GM12872 (cell line): ENCODE measurements at regions not wholly inside any gene's neighbourhood (a gene's known extent, or its start where the extent isn't known, plus 50 kb on each side); places are given as distances from the start of the nearest gene placed in this dataset.

Experiments
- TF ChIP-seq, protein P1 (sequence below): IDR thresholded peaks from 3 replicates; pipeline ENCODE4 v1.5.1; 2011; ENCODE audit warnings: low read depth, mild to moderate bottlenecking, low read length, moderate library complexity; ENCODE audit not compliant: insufficient read depth

DNA sequence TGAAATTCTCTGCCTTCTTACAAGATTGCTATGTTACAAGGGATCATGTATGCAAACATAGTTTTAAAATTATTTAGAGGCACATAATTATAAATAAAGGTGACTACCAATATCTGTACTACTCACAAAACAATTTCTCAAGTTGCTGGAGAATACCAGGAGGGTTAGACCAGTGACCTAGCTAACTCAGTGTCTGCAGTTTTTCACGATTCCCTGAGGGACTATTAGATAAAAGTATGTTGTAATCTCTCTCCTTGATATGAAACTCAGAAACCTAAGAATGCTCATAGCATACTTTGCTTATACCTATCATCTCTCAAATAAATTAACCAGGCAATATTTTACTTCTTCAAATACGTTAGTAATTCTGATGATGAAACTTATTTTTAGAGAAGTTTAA lies 534.0 kb upstream of the ANKRD30A start:
- TF ChIP-seq, protein P1, sequence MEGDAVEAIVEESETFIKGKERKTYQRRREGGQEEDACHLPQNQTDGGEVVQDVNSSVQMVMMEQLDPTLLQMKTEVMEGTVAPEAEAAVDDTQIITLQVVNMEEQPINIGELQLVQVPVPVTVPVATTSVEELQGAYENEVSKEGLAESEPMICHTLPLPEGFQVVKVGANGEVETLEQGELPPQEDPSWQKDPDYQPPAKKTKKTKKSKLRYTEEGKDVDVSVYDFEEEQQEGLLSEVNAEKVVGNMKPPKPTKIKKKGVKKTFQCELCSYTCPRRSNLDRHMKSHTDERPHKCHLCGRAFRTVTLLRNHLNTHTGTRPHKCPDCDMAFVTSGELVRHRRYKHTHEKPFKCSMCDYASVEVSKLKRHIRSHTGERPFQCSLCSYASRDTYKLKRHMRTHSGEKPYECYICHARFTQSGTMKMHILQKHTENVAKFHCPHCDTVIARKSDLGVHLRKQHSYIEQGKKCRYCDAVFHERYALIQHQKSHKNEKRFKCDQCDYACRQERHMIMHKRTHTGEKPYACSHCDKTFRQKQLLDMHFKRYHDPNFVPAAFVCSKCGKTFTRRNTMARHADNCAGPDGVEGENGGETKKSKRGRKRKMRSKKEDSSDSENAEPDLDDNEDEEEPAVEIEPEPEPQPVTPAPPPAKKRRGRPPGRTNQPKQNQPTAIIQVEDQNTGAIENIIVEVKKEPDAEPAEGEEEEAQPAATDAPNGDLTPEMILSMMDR = no peak

DNA sequence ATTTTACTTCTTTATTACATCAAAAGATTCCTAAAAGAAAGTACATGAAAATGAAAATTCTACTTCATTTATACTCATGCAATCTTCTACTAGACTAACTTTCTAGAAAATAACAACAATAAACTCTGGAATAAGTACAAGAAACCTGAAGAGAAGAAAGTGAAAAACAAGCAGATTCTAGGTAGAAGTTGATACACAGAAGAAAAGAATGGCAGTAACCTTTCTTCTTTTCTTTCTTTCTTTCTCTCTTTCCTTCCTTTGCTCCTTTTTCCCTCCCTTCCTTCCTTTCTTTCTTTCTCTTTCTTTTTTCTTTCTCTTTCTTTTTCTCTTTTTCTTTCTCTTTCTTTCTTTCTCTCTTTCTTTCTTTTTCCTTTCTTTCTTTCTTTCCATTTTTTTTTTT lies 541.7 kb upstream of the ANKRD30A start:
- TF ChIP-seq, protein P1 = no peak

DNA sequence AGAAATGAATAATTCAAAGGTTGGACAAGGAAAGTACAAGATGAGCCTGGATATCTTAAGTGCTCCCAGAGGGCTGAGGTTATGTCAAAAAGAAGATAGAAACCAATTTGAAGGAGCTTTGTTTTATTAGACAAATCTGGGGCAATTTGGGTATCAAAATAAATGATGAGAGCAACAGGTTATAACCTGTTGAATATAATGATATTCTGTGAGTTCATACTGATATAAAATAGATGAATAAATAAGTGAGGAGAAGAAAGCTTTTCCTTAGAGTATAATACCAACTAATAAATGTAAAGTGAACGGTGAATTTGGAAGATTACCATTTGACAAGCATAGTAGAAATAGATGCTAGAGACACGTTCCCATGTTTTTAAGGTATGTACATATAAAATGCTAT lies 544.2 kb upstream of the ANKRD30A start:
- TF ChIP-seq, protein P1 = no peak

DNA sequence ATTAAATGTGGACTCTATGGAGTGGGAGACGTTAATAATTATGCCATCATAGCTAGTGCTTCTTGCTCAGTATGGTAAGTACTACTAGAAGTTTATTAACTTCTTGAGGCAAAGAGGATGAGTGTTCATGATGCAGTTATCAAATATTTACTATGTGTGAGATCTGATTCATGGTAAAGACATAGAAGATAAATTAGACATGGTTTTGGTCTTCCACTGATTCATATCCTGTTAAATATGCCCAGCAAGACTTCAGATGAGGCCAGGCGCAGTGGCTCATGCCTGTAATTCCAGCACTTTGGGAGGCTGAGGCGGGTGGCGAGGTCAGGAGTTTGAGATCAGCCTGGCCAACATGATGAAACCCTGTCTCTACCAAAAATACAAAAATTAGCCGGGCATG lies 547.1 kb upstream of the ANKRD30A start:
- TF ChIP-seq, protein P1 = no peak

DNA sequence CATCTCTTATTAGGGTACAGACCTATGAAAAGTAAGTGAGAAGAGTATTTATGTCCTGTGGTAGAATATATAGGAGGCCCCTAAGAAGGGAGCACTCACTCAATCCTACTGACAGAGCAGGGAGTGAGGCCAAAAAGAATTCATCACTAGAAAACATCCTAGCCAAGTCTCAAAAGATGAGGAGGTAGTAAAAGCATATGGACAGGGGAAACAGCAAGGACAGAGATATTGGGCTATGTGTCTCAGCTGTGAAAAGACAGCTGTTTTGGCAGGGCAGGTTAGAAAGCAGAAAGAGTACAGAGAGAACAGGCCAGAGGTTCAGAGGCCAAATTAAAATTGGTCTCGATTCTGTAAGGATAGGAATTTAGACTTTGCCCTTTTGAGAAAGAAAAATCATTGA lies 548.3 kb upstream of the ANKRD30A start:
- TF ChIP-seq, protein P1 = no peak

DNA sequence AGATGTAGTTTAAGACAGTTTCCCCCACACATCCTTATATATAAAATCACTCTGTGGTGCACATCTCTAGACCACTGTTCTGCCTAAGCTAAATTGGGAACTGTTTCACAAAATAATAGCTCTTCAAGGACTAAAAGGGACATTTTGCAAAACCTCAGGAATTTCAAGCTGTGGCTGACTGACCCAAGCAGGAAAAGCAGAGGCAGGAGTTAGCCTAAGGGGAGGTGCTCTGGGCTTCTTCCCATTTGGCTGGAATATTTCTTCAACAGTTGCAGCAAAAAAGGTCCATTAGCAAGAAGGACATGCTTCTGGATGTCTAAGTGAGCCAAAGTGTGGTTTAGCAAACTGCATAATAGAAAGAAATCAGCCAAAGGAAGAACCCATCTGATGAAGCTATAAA lies 551.2 kb upstream of the ANKRD30A start:
- TF ChIP-seq, protein P1 = no peak

DNA sequence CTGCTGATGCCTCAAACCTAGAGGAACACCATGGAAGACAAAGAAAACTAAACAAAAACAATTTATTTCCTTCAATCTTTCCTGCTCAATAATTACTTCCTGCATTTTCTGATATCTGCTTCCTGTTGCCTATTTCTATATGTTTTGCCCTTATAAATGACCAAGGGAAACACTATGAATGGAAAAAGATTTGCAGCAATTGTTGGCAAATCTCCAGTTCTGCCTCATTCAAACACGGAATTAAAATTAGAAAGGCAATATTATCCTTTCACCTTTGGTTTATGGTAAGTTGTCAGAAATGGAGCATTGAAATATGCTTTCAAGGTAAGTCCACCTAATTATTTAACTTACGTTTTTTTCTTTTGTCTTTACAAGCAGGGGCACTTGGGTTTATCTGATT lies 552.2 kb upstream of the ANKRD30A start:
- TF ChIP-seq, protein P1 = no peak

DNA sequence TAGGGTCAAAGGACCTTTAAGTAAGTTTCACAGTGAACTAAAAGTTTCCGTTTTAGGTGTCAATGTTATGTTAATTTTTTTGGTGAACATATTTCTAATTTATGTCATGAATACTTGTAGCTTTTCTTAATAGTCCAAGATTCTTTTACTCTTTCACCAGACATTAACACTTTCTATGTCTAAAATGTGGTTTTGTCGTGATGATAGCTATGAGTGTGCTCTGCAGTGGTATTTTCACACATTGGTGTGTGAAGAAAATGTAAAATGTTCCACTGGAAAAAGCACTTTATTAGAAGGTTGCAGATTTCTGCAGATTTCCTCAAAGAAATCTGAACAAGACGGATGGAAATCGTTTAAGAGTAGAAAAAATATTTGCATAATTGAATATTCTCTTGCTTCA lies 561.0 kb upstream of the ANKRD30A start:
- TF ChIP-seq, protein P1 = no peak
